Right ventricle myocardium superior (tissue), 1 donor: ENCODE measurements at regions not wholly inside any gene's neighbourhood (a gene's known extent, or its start where the extent isn't known, plus 50 kb on each side); places are given as distances from the start of the nearest gene placed in this dataset.

Experiments
- ATAC-seq: fragments of 200-7000 bp; cut with Tn5 transposase; one replicate; pipeline ENCODE4 v1.9.1; 2020; ENCODE audit warnings: mild to moderate bottlenecking; ENCODE audit not compliant: poor library complexity
- DNase-seq: peaks from one replicate; pipeline ENCODE4 v3.0.0-alpha.2; 2020
- intact Hi-C: fragments of 100-400 bp; cut with DNase I; formaldehyde crosslinking; loops from one replicate; pipeline ENCODE4 v1.11.2; 2022
- donor health status: DM: no; HTN: yes; CAD: no; lungs with severe emphysema.

DNA sequence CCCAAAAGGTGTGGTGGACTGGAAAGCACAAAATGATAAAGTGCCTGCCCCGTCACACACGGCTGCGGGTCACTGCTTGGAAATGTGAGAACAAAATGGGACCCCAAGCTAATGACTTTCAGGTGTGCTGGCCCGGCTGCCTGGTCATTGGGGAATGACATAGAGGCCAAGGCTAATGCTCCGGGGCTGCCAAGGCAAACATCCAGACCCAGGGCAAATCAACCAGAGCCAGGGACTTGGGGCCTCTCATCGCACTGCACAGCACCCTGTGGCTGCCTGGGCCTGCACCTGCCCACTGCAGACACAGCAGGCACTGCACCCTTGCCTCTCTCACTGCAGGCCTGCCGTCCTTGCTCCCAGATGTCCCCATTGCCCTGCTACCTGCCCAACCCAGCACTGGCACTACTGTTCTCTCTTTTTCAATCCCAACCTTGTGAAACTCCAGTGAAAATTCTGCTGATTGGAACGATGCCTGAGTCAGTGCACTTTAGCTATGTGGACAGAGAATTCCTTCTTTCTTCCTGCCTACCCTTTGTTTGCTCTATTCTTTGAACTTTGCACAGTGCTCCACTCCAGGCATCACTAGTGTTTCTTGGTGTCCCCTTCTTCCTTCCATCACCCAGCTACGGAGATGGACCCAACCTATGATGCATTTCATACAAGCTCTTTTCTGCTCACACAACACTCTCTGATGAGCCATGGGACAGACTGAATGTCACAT, 849.5 kb downstream of the MAFB start:
- DNase-seq (no peak), ATAC-seq (no peak)
- intact Hi-C loops = no loop called here

GRCh38 chr20:39837561-39837960, 851.5 kb downstream of the MAFB start:
- DNase-seq (no peak), ATAC-seq (no peak)
- intact Hi-C loops = no loop called here

DNA sequence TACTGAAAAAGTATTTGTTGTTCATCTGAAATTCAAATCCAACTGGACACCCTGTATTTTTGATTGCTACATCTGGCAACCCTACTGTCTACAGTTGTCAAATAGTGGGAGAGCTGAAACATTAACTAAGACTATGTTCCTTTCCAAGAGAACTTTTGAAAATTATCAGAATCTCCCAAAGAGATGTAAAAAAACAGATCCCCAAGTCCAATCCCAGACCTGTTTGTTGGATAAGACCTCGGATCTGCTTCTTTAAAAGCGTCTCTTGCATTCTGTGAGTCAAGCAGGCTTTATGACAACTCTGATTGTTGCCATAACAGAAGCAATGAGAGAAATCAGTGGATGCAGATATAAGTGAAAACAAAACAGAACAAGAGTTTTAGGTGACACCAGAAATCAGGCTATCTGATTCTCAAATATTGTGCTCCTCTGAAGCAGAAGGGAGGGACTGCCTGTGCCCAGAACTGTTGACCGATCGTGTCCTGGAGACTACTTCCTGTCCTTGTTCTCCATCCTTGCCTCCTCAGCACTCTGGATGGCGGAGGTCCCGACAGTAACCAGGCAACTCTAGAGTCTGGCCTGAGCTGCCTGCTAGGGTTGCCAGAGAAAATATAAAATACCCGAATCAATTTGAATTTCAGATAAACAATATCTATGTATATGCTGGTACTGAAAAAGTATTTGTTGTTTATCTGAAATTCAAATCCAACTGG, 853.8 kb downstream of the MAFB start:
- intact Hi-C loops = no loop called here
- peak; percentile 86 for ATAC-seq
- DNase-seq = peak; percentile 61

GRCh38 chr20:39830903-39831302, 858.1 kb downstream of the MAFB start:
- ATAC-seq = no peak
- intact Hi-C loops = no loop called here

DNA sequence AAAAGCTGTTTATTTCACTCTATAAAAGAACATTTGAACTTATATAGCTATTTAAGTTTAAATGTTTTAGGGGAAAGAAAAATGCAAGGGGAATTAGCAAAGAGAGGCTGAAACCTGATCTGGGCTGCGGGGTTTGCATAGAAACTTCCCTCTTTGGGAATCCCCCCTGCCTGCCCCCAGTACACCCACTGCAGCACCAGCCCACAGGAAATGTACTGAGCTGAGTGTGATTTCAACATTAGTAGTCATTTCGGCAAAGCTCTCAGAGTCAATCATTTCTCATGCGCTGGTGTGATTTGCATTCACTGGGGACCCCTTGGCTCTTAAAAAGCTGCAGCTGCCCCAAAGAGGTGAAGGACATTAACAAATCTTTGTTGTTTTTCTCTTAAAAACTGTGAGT, 859.4 kb downstream of the MAFB start:
- intact Hi-C loops = no loop called here
- DNase-seq = no peak
- no peak for ATAC-seq

More at GRCh38 chr20:39830903-39831302, 858.1 kb downstream of the MAFB start:
- DNase-seq = no peak

- DNase-seq (peak; percentile 43), ATAC-seq (peak; percentile 58)
Measured at GRCh38 chr20:39829256-39829655, 859.8 kb downstream of the MAFB start.

DNA sequence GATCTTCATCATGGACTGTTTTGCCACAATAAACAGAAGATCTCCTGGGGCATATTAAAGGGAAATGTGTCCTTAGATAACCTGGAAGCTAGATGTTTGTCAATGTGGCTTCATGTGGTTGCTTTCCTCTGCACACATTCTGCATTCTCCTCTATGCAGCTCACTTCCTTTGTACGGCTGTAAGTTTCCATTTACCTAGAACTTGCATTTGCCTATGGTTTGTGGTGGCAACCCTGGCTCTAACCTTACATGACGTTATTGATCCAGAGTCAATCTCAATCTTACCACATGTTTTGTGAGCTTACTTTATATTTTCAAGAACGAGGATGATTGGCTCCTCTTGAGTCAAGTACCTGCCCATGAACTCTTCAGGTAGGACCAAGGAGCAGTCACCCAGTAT, 863.1 kb downstream of the MAFB start:
- ATAC-seq (no peak), DNase-seq (no peak)
- intact Hi-C loops = no loop called here

More at GRCh38 chr20:39829256-39829655, 859.8 kb downstream of the MAFB start:
- intact Hi-C loops = no loop called here

DNA sequence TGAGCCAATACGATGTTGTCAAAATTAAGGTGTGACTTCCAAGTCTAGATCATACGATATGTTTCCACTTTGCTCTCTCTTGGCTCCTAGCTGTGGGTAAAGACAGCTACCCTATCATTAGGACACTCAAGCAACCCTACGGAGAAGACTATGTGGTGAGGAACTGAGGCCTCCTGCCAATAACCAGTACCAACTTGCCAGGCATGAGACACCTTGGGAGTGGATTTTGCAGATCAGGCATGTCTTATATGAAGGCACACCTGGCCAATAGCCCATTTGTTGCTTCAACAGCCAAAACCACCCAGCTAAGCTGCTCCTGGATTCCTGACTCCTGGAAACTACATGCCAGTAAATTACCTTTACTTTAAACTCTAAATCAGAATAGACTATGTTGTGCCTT, 863.4 kb downstream of the DHX35 start:
- no peak for DNase-seq
- no peak for ATAC-seq
- intact Hi-C loops = no loop called here

- no peak for ATAC-seq
- no peak for DNase-seq
- intact Hi-C loops = no loop called here
Measured at GRCh38 chr20:39823224-39823623, 861.1 kb downstream of the DHX35 start.

- intact Hi-C loops = no loop called here
- no peak for ATAC-seq
Measured at GRCh38 chr20:39822667-39823066, 860.5 kb downstream of the DHX35 start.

GRCh38 chr20:39813190-39813829, 851.2 kb downstream of the DHX35 start:
- ATAC-seq (no peak), DNase-seq (no peak)
- intact Hi-C loops = no loop called here

More at GRCh38 chr20:39822667-39823066, 860.5 kb downstream of the DHX35 start:
- DNase-seq = no peak

DNA sequence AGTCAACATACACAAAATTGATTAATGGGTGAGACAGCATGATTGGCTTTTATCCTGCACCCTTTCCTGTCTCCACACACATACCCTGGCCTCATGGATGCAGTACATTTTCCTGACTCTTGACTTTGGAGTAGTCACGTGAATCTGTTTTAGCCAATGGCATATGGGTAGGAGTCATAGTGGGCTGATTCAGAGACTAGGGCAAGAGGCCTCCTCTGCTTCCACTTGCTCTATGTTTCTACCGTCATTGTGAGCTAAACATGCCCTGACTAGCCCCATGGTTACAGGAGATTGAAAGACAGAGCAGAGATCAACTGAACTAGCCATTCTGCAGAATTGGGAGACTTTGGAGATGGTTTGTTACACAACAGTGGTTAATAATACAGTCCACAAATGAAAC, 850.0 kb downstream of the DHX35 start:
- ATAC-seq = no peak
- DNase-seq = no peak
- intact Hi-C loops = no loop called here

- no peak for DNase-seq
- ATAC-seq = no peak
- intact Hi-C loops = no loop called here
Measured at GRCh38 chr20:39810309-39810708, 848.2 kb downstream of the DHX35 start.

GRCh38 chr20:39808613-39809012, 846.5 kb downstream of the DHX35 start:
- intact Hi-C loops = no loop called here
- no peak for DNase-seq
- ATAC-seq = no peak

GRCh38 chr20:39800548-39800947, 838.4 kb downstream of the DHX35 start:
- intact Hi-C loops = no loop called here
- DNase-seq = peak; percentile 61
- ATAC-seq = peak; percentile 87

GRCh38 chr20:39800111-39800510, 838.0 kb downstream of the DHX35 start:
- no peak for DNase-seq
- no peak for ATAC-seq
- intact Hi-C loops = no loop called here

DNA sequence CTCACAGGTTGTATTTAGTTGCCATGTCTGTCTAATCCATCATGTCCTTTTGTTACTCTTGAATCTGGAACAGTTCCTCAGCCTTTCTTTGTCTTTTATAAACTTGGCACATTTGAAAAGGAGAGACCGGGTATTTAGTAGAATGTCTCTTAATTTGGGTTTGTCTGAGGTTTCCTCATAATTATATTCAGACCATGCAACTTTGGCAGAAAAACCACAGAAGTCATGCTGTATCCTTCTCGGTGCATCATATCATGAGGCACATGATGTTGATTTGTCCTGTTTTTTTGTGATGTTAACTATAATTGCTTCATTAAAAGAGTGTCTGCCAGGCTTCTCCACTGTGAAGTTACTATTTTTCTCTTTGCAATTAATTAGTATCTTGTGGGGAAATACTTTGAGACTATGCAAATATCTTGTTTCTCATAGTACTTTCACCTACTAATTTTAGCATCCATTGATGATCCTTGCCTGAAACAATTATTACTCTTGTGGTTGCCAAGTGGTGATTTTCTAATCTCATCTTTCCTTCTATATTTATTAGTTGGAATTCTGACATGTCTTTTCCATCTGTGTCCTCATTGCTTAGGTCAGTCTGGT, 837.3 kb downstream of the DHX35 start:
- DNase-seq (no peak), ATAC-seq (no peak)
- intact Hi-C loops = no loop called here

- no peak for DNase-seq
- intact Hi-C loops = no loop called here
- ATAC-seq = peak; percentile 39
Measured at GRCh38 chr20:39795401-39796272, 833.5 kb downstream of the DHX35 start.

DNA sequence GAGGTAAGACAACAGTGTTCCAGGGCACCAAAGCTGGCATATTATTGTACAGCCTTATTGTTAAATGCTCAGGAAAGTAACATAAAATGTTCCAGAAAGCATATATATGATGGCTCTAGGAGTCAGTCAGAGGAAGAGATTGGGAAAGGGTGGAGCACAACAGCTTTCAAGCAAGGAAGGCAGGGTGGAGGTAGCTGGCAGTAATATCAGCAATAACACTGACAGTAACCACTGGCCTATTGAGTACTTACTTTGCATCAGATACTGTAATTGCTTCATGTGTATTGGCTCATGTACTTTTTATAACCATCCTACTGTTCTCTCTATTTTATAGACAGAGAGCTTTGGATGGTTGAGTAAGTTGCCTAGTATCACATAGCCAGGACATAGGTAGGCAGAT, 830.2 kb downstream of the DHX35 start:
- intact Hi-C loops = no loop called here
- ATAC-seq (no peak), DNase-seq (no peak)
